ENCODE measurements at regions not wholly inside any gene's neighbourhood (a gene's known extent, or its start where the extent isn't known, plus 50 kb on each side); places are given as distances from the start of the nearest gene placed in this dataset.
"Not testable (repeated sequence)": the region's sequence is repeated elsewhere in the genome, so short reads cannot be mapped to it uniquely, and the experiment has no call there.

- TF ChIP-seq CTCF (IDR thresholded peaks at IDR 0.05); POLR2A (IDR thresholded peaks at IDR 0.05; ENCODE audit: low read depth); POLR2AphosphoS5 (IDR thresholded peaks at IDR 0.05): not testable (repeated sequence)
Measured at GRCh38 chr9:39573024-39574022, 217.9 kb downstream of the SPATA31A1 start.
